ENCODE measurements at regions not wholly inside any gene's neighbourhood (a gene's known extent, or its start where the extent isn't known, plus 50 kb on each side); places are given as distances from the start of the nearest gene placed in this dataset.

- TF ChIP-seq EZH2phosphoT487 (IDR thresholded peaks at IDR 0.05; ENCODE audit: borderline replicate concordance, low read depth, low read length) (no peak), CTCF (conservative IDR thresholded peaks at IDR 0.05; ENCODE audit: low read length) (no peak)
- Histone ChIP-seq H2AFZ (ENCODE audit: low read length) (no peak overlapping the region), H3K4me1 (ENCODE audit: insufficient read depth, low read length, poor library complexity, severe bottlenecking) (no peaks in the 10 kb centered on the region), H3K36me3 (ENCODE audit: insufficient read depth, low read length) (no peaks in the 10 kb centered on the region), H3K9me3 (ENCODE audit: low read length) (no peaks in the 10 kb centered on the region), H3K79me2 (ENCODE audit: insufficient read depth, low read depth, low read length) (no peaks in the 10 kb centered on the region), H3K4me2 (ENCODE audit: low read length) (no peak overlapping the region), H4K20me1 (ENCODE audit: insufficient read depth, low read length) (no peaks in the 10 kb centered on the region), H3K27ac (ENCODE audit: low read depth, low read length, poor library complexity, severe bottlenecking) (no peak overlapping the region), H3K4me3 (ENCODE audit: low read depth, low read length, poor library complexity, severe bottlenecking) (no peak overlapping the region), H3K9me2 (ENCODE audit: insufficient read depth, low read length) (no peaks in the 10 kb centered on the region)
- no peak for DNase-seq (ENCODE audit: low spot score)
- CTCF ChIA-PET (ENCODE audit: unreplicated experiment): no interaction called here
- intact Hi-C loops (cut with micrococcal nuclease; ENCODE audit: unreplicated experiment): no loop called here
- BruUV-seq (replicated peaks): no TSS peak
- POLR2A ChIA-PET: no interaction called here
Observed at GRCh38 chr16:22751104-22751667, 62.8 kb upstream of the HS3ST2 start.

GRCh38 chr16:22751685-22752084 is 62.3 kb upstream of the HS3ST2 start:
- no TSS peak for BruUV-seq (replicated peaks)
- Histone ChIP-seq H3K36me3 (ENCODE audit: insufficient read depth, low read length) (no peaks in the 10 kb centered on the region), H3K79me2 (ENCODE audit: insufficient read depth, low read depth, low read length) (no peaks in the 10 kb centered on the region), H3K9me2 (ENCODE audit: insufficient read depth, low read length) (no peaks in the 10 kb centered on the region), H2AFZ (ENCODE audit: low read length) (no peak overlapping the region), H3K4me1 (ENCODE audit: insufficient read depth, low read length, poor library complexity, severe bottlenecking) (no peaks in the 10 kb centered on the region), H3K4me3 (ENCODE audit: low read depth, low read length, poor library complexity, severe bottlenecking) (no peak overlapping the region), H4K20me1 (ENCODE audit: insufficient read depth, low read length) (no peaks in the 10 kb centered on the region), H3K4me2 (ENCODE audit: low read length) (no peak overlapping the region), H3K27ac (ENCODE audit: low read depth, low read length, poor library complexity, severe bottlenecking) (no peak overlapping the region), H3K9me3 (ENCODE audit: low read length) (no peaks in the 10 kb centered on the region)
- ChIA-PET POLR2A (no interaction called here), CTCF (ENCODE audit: unreplicated experiment) (no interaction called here)
- intact Hi-C loops (cut with micrococcal nuclease; ENCODE audit: unreplicated experiment): no loop called here
- no peak for DNase-seq (ENCODE audit: low spot score)
- TF ChIP-seq CTCF (conservative IDR thresholded peaks at IDR 0.05; ENCODE audit: low read length) (no peak), EZH2phosphoT487 (IDR thresholded peaks at IDR 0.05; ENCODE audit: borderline replicate concordance, low read depth, low read length) (no peak)

GRCh38 chr16:22753451-22753850 is 60.5 kb upstream of the HS3ST2 start:
- TF ChIP-seq EZH2phosphoT487 (IDR thresholded peaks at IDR 0.05; ENCODE audit: borderline replicate concordance, low read depth, low read length): no peak
- ChIA-PET POLR2A (no interaction called here), CTCF (ENCODE audit: unreplicated experiment) (no interaction called here)
- intact Hi-C loops (cut with micrococcal nuclease; ENCODE audit: unreplicated experiment): no loop called here
- H3K4me1 ChIP-seq (ENCODE audit: insufficient read depth, low read length, poor library complexity, severe bottlenecking): no peaks in the 10 kb centered on the region
- no peak overlapping the region for H3K4me3 ChIP-seq (ENCODE audit: low read depth, low read length, poor library complexity, severe bottlenecking)
- no peak overlapping the region for H3K27ac ChIP-seq (ENCODE audit: low read depth, low read length, poor library complexity, severe bottlenecking)
- H3K4me2 ChIP-seq (ENCODE audit: low read length): no peak overlapping the region
- no peak overlapping the region for H2AFZ ChIP-seq (ENCODE audit: low read length)
- DNase-seq (ENCODE audit: low spot score): no peak
- no peaks in the 10 kb centered on the region for H4K20me1 ChIP-seq (ENCODE audit: insufficient read depth, low read length)
- no peaks in the 10 kb centered on the region for H3K9me2 ChIP-seq (ENCODE audit: insufficient read depth, low read length)
- H3K9me3 ChIP-seq (ENCODE audit: low read length): no peaks in the 10 kb centered on the region
- no peaks in the 10 kb centered on the region for H3K36me3 ChIP-seq (ENCODE audit: insufficient read depth, low read length)
- no peaks in the 10 kb centered on the region for H3K79me2 ChIP-seq (ENCODE audit: insufficient read depth, low read depth, low read length)
- no TSS peak for BruUV-seq (replicated peaks)

Data from OCI-LY7 (cell line).